HCT116 (cell line): ENCODE measurements at regions not wholly inside any gene's neighbourhood (a gene's known extent, or its start where the extent isn't known, plus 50 kb on each side); places are given as distances from the start of the nearest gene placed in this dataset.

Experiments used
- ATAC-seq: fragments of 200-7000 bp; cut with Tn5 transposase; 2 replicates; pipeline ENCODE4 v1.9.1; 2020; ENCODE audit warnings: mild to moderate bottlenecking, moderate library complexity
- BruUV-seq: library from RNA; stranded (reverse); fragments of 400-500 nt; replicated peaks from 2 replicates; lab custom pipeline; 2021; lab: Mats Ljungman, UMichigan
- CTCF ChIA-PET: fragments of 300-600 bp; sonication (Branson Sonifier 250); formaldehyde crosslinking; loops from one replicate; lab custom pipeline; 2021; ENCODE audit warnings: antibody characterized with exemption; lab: Charles Lee
- POLR2A ChIA-PET: fragments of 300-600, 350-600 bp; sonication (Branson Sonifier 250); formaldehyde crosslinking; loops from one replicate; lab custom pipeline; 2021; ENCODE audit warnings: antibody characterized with exemption; lab: Charles Lee
- RAD21 ChIA-PET, 2 experiments: fragments of 300-600 bp; sonication (Branson Sonifier 250); formaldehyde crosslinking; loops; one replicate each; lab custom pipeline; 2023; ENCODE audit warnings: low total read pairs in 2 of 2; ENCODE audit not compliant: uncharacterized antibody in 2 of 2, unreplicated experiment in 2 of 2, low non-redundant PET in 1 of 2; lab: Charles Lee
- DNase-seq: peaks from one replicate; pipeline ENCODE4 v3.0.0-alpha.2; 2010; ENCODE audit warnings: low read depth, low spot score
- H2AFZ ChIP-seq: fragments of 200-600 bp; shearing (Covaris generic), sonication (generic); 2 replicates; pipeline ENCODE4 v1.6.1; 2017; ENCODE audit warnings: low read depth, mixed run types, mixed read lengths, antibody characterized with exemption, low read length; ENCODE audit not compliant: poor library complexity, severe bottlenecking
- H3K27ac ChIP-seq: 2 replicates; pipeline ENCODE4 v1.5.1; 2012; ENCODE audit warnings: low read depth, low read length
- H3K27me3 ChIP-seq: fragments of 200-600 bp; sonication (generic); 2 replicates; pipeline ENCODE4 v1.6.1; 2016; ENCODE audit warnings: mixed run types, low read length, mixed read lengths; ENCODE audit not compliant: insufficient read depth
- H3K36me3 ChIP-seq, 2 experiments: fragments of 200-500 bp in 1 of 2; fragments of 200-600 bp in 1 of 2; sonication (Bioruptor generic) in 1 of 2; sonication (generic) in 1 of 2; 2 replicates each; pipeline versions ENCODE4 v1.5.1 to v1.6.1; 2014 to 2016; ENCODE audit warnings: low read length in 2 of 2, inconsistent platforms in 1 of 2, mixed read lengths in 1 of 2, mixed run types in 1 of 2; ENCODE audit not compliant: insufficient read depth in 2 of 2, control insufficient read depth in 1 of 2
- H3K4me1 ChIP-seq, 2 experiments: fragments of 200-600 bp in 1 of 2; sonication (generic) in 1 of 2; 2 replicates each; pipeline versions ENCODE4 v1.5.1 to v1.6.1; 2012 to 2017; ENCODE audit warnings: low read length in 2 of 2, inconsistent platforms in 1 of 2, mild to moderate bottlenecking in 1 of 2, mixed read lengths in 1 of 2, mixed run types in 1 of 2, moderate library complexity in 1 of 2; ENCODE audit not compliant: insufficient read depth in 2 of 2, control insufficient read depth in 1 of 2
- H3K4me2 ChIP-seq: fragments of 200-600 bp; sonication (generic); 2 replicates; pipeline ENCODE4 v1.6.1; 2017; ENCODE audit warnings: mixed run types, low read length, mixed read lengths
- H3K4me3 ChIP-seq, 2 experiments: fragments of 200-600 bp in 1 of 2; sonication (generic) in 1 of 2; replicated peaks in 1 of 2; 2 replicates each; pipeline ENCODE4 v1.5.1; 2011 to 2016; ENCODE audit warnings: low read length in 2 of 2, control low read depth in 1 of 2, low read depth in 1 of 2, mild to moderate bottlenecking in 1 of 2, mixed read lengths in 1 of 2, mixed run types in 1 of 2
- H3K79me2 ChIP-seq: fragments of 200-600 bp; sonication (generic); 2 replicates; pipeline ENCODE4 v1.6.1; 2017; ENCODE audit warnings: mild to moderate bottlenecking, mixed run types, low read length, moderate library complexity, mixed read lengths; ENCODE audit not compliant: insufficient read depth
- H3K9ac ChIP-seq: fragments of 200-600 bp; sonication (generic); 2 replicates; pipeline ENCODE4 v1.6.1; 2016; ENCODE audit warnings: low read length, mixed read lengths
- H3K9me2 ChIP-seq: fragments of 200-600 bp; sonication (generic), shearing (Covaris generic); 2 replicates; pipeline ENCODE4 v1.6.1; 2017; ENCODE audit warnings: mixed run types, mild to moderate bottlenecking, moderate library complexity; ENCODE audit not compliant: insufficient read depth
- H3K9me3 ChIP-seq, 2 experiments: fragments of 200-500 bp in 1 of 2; fragments of 200-600 bp in 1 of 2; sonication (Bioruptor generic) in 1 of 2; sonication (generic) in 1 of 2; 2 replicates each; pipeline ENCODE4 v1.6.1; 2014 to 2017; ENCODE audit warnings: low read length in 2 of 2, mixed read lengths in 2 of 2, inconsistent platforms in 1 of 2, low read depth in 1 of 2, mild to moderate bottlenecking in 1 of 2, mixed run types in 1 of 2, moderate library complexity in 1 of 2; ENCODE audit not compliant: control insufficient read depth in 1 of 2, insufficient read depth in 1 of 2
- H4K20me1 ChIP-seq: fragments of 200-600 bp; sonication (generic), shearing (Covaris generic); 2 replicates; pipeline ENCODE4 v1.6.1; 2017; ENCODE audit warnings: mixed run types, mild to moderate bottlenecking, moderate library complexity; ENCODE audit not compliant: insufficient read depth
- CBX3 ChIP-seq: IDR thresholded peaks from 2 replicates; pipeline ENCODE4 v1.6.1; 2012; ENCODE audit warnings: low read depth
- CEBPB ChIP-seq: IDR thresholded peaks from 2 replicates; pipeline ENCODE4 v1.6.1; 2012; ENCODE audit warnings: low read depth
- ELF1 ChIP-seq: IDR thresholded peaks from 2 replicates; pipeline ENCODE4 v1.6.1; 2012; ENCODE audit warnings: low read depth, borderline replicate concordance
- EZH2 ChIP-seq: fragments of 200-600 bp; sonication (generic); IDR thresholded peaks from 2 replicates; pipeline ENCODE4 v1.6.1; 2017; ENCODE audit warnings: antibody characterized with exemption, mixed run types
- EZH2phosphoT487 ChIP-seq: fragments of 200-600 bp; IDR thresholded peaks from 2 replicates; pipeline ENCODE4 v1.6.1; 2018; ENCODE audit warnings: antibody characterized with exemption, borderline replicate concordance
- FOSL1 ChIP-seq: IDR thresholded peaks from 2 replicates; pipeline ENCODE4 v1.6.1; 2012; ENCODE audit warnings: low read depth
- JUND ChIP-seq: IDR thresholded peaks from 2 replicates; pipeline ENCODE4 v1.6.1; 2012
- MAX ChIP-seq: IDR thresholded peaks from 2 replicates; pipeline ENCODE4 v1.6.1; 2012
- POLR2AphosphoS5 ChIP-seq: IDR thresholded peaks from 2 replicates; pipeline ENCODE4 v1.6.1; 2011; ENCODE audit warnings: mild to moderate bottlenecking, low read depth, low read length, moderate library complexity
- RAD21 ChIP-seq: IDR thresholded peaks from 2 replicates; pipeline ENCODE4 v1.6.1; 2012; ENCODE audit warnings: low read depth, mild to moderate bottlenecking
- SIN3A ChIP-seq: IDR thresholded peaks from 2 replicates; pipeline ENCODE4 v1.6.1; 2012; ENCODE audit warnings: low read depth
- SP1 ChIP-seq: IDR thresholded peaks from 2 replicates; pipeline ENCODE4 v1.6.1; 2012; ENCODE audit warnings: low read depth
- SRF ChIP-seq: IDR thresholded peaks from 2 replicates; pipeline ENCODE4 v1.6.1; 2012; ENCODE audit warnings: low read depth
- TCF7L2 ChIP-seq: IDR thresholded peaks from 2 replicates; pipeline ENCODE4 v1.7.0; 2011; ENCODE audit warnings: borderline replicate concordance, inconsistent platforms; ENCODE audit not compliant: insufficient read depth, insufficient read length; ENCODE audit errors: extremely low read depth
- ZFX ChIP-seq: fragments of 450-650 bp; IDR thresholded peaks from 2 replicates; pipeline ENCODE4 v1.6.1; 2017
- ZNF274 ChIP-seq: fragments of 200-500 bp; sonication (Bioruptor generic); IDR thresholded peaks from 2 replicates; pipeline ENCODE4 v1.6.1; 2014; ENCODE audit warnings: mild to moderate bottlenecking, low read depth, low read length, inconsistent platforms
- intact Hi-C: fragments of 100-400 bp; cut with micrococcal nuclease; formaldehyde crosslinking; loops from 2 replicates; pipeline ENCODE4 v1.10.0; 2022
- TF ChIP-seq, protein P1 (sequence below): IDR thresholded peaks from 2 replicates; pipeline ENCODE4 v1.6.1; 2011; ENCODE audit warnings: mild to moderate bottlenecking, low read length, moderate library complexity; ENCODE audit not compliant: insufficient replicate concordance; ENCODE audit errors: extremely low read depth
- TF ChIP-seq, protein P2 (sequence below), 3 experiments: fragments of 200-600 bp in 1 of 3; sonication (generic) in 1 of 3; IDR thresholded peaks in 2 of 3; conservative IDR thresholded peaks in 1 of 3; 2 replicates each; pipeline ENCODE4 v1.5.1; 2012 to 2017; ENCODE audit warnings: low read depth in 2 of 3, low read length in 2 of 3, antibody characterized with exemption in 1 of 3, borderline replicate concordance in 1 of 3, control low read depth in 1 of 3, mild to moderate bottlenecking in 1 of 3, mixed read lengths in 1 of 3, mixed run types in 1 of 3, moderate library complexity in 1 of 3; ENCODE audit not compliant: insufficient read depth in 1 of 3

DNA sequence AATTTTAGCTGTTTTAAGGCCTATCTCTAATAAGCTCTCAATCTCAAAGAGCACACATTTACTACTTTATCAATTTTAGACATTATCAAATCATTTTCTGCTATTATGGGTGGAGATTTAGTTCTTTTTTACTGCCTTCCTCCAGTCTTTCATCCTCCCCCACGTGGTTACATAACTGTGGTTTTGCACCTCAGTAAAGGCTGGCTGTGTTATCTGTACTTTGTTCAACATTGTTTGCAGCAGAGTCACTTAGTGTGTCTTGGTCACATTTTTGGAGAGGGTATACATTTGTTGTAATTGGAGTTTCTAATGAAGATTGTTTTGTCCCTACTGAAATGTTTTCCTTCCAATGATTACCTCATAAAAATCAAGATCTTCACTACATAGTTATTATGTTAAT is 549.6 kb upstream of the CELF4 start (continued):
- TF ChIP-seq, protein P1, sequence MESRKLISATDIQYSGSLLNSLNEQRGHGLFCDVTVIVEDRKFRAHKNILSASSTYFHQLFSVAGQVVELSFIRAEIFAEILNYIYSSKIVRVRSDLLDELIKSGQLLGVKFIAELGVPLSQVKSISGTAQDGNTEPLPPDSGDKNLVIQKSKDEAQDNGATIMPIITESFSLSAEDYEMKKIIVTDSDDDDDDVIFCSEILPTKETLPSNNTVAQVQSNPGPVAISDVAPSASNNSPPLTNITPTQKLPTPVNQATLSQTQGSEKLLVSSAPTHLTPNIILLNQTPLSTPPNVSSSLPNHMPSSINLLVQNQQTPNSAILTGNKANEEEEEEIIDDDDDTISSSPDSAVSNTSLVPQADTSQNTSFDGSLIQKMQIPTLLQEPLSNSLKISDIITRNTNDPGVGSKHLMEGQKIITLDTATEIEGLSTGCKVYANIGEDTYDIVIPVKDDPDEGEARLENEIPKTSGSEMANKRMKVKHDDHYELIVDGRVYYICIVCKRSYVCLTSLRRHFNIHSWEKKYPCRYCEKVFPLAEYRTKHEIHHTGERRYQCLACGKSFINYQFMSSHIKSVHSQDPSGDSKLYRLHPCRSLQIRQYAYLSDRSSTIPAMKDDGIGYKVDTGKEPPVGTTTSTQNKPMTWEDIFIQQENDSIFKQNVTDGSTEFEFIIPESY = no peak
- TF ChIP-seq POLR2AphosphoS5 = no peak

GRCh38 chr18:38087538-38087937 is 521.9 kb upstream of the CELF4 start:
- CTCF ChIA-PET = no interaction called here
- Histone ChIP-seq H3K27ac (no peak overlapping the region), H3K4me2 (no peak overlapping the region), H3K79me2 (no peaks in the 10 kb centered on the region), H3K9ac (no peak overlapping the region), H3K27me3 (no peaks in the 10 kb centered on the region), H3K4me3 (no peak overlapping the region), H3K9me3 (peaks cover 0 to 10% of the 10 kb centered on the region in 2 experiments; a peak in 2 of 4 replicates), H4K20me1 (no peaks in the 10 kb centered on the region), H3K9me2 (no peaks in the 10 kb centered on the region), H3K36me3 (no peaks in the 10 kb centered on the region), H2AFZ (no peak overlapping the region), H3K4me1 (no peaks in the 10 kb centered on the region)
- no peak for TF ChIP-seq ZNF274
- no peak for TF ChIP-seq CBX3
- TF ChIP-seq CEBPB = no peak
- no peak for TF ChIP-seq EZH2phosphoT487
- no peak for TF ChIP-seq JUND
- TF ChIP-seq ZFX = no peak
- TF ChIP-seq SP1 = no peak
- no peak for TF ChIP-seq RAD21
- no peak for TF ChIP-seq EZH2
- TF ChIP-seq FOSL1 = no peak
- TF ChIP-seq, protein P2, sequence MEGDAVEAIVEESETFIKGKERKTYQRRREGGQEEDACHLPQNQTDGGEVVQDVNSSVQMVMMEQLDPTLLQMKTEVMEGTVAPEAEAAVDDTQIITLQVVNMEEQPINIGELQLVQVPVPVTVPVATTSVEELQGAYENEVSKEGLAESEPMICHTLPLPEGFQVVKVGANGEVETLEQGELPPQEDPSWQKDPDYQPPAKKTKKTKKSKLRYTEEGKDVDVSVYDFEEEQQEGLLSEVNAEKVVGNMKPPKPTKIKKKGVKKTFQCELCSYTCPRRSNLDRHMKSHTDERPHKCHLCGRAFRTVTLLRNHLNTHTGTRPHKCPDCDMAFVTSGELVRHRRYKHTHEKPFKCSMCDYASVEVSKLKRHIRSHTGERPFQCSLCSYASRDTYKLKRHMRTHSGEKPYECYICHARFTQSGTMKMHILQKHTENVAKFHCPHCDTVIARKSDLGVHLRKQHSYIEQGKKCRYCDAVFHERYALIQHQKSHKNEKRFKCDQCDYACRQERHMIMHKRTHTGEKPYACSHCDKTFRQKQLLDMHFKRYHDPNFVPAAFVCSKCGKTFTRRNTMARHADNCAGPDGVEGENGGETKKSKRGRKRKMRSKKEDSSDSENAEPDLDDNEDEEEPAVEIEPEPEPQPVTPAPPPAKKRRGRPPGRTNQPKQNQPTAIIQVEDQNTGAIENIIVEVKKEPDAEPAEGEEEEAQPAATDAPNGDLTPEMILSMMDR (IDR thresholded peaks at IDR 0.05 in 2 of 3, conservative IDR thresholded peaks at IDR 0.05 in 1 of 3; ENCODE audit: borderline replicate concordance in 1 of 3, insufficient read depth in 1 of 3, low read depth in 2 of 3, low read length in 2 of 3) = no peak
- no peak for TF ChIP-seq MAX
- TF ChIP-seq, protein P1 = no peak
- TF ChIP-seq SIN3A = no peak
- TF ChIP-seq ELF1 = no peak
- no peak for TF ChIP-seq SRF
- no peak for TF ChIP-seq TCF7L2
- TF ChIP-seq POLR2AphosphoS5 = no peak
- intact Hi-C loops = no loop called here
- ATAC-seq = no peak
- no peak for DNase-seq
- BruUV-seq = no TSS peak
- POLR2A ChIA-PET = no interaction called here
- RAD21 ChIA-PET = no interaction called here
